NCI-H187 (cell line): ENCODE measurements at regions not wholly inside any gene's neighbourhood (a gene's known extent, or its start where the extent isn't known, plus 50 kb on each side); places are given as distances from the start of the nearest gene placed in this dataset.

ENCODE experiments used
- DNase-seq, 2 experiments: peaks; one replicate each; lab custom pipeline; 2025; lab: John Stamatoyannopoulos, UW

DNA sequence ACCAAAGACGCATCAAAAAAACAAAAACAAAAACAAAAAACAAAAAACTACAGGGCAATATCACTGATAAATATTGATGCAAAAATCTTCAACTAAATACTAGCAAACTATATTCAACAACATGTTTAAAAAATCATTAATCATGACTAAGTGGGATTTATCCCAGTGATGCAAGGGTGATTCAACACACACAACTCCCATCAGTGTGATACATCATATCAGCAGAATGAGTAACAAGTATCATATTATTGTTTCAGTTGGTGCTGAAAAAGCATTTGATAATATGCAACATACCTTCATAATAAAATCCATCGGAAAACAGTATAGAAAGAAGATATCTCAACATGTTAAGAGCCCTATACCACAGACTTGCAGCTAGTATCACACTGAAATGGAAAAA is 953.0 kb downstream of the AMY1C start:
- DNase-seq = no peak

DNA sequence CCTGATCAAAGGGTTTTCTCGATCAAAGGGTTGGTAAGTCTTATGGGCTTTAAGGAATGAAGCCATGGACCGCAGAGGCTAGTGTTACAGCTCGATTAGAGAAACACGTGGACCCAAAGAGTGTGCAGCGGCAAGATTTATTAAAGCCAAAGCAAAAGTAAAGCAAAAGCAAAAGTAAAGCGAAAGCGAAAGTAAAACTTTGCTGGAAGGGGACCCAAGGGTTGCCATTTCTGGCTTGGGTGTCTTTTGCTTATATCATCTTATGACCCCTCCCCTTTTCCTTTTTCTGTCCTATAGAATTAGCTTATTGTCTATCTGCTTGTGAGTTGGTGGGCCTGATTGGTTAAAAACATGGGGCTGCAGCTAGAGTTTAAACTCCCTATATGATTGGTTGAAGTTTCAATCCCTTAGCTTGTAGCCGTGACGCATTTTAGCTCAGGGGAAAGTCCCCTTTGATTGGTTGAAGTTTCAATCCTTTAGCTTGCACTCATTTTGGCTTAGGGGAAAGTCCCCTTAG is 957.0 kb downstream of the AMY1C start:
- peak in 1 of 2 experiments; percentile 5 for DNase-seq

DNA sequence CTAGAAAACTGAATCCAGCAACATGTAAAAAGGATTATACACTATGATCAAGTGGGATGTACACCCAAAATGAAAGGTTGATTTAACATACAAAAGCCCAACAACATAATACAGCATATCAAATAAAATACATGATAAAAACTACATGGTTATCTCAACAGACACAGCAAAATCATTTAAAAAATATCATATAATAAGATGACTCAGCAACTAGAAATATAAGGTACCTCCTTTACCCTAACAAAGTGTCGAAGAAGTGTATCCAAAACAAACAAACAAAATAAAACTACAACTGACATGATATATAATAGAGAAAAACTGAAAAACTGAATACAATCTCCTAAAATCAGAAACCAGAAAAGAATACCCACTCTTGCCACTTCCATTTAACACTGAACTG is 969.1 kb downstream of the AMY1C start:
- no peak for DNase-seq

DNA sequence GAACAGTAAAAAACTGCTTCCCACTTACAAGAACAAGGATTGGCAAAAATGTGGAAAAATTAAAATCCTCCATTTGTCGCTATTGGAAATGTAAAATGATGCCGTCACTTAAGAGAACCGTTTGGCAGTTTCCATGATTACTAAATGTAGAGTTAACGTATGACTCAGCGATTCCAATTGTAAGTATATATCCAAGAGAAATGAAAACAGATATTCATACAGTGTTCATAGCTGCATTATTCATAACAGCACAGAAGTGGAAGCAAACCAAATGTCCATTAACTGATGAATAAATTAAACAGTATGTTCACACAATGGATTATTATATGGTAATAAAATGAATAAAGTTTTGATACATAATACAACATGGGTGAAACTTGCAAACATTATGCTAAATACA is 971.0 kb downstream of the AMY1C start:
- DNase-seq = no peak

DNA sequence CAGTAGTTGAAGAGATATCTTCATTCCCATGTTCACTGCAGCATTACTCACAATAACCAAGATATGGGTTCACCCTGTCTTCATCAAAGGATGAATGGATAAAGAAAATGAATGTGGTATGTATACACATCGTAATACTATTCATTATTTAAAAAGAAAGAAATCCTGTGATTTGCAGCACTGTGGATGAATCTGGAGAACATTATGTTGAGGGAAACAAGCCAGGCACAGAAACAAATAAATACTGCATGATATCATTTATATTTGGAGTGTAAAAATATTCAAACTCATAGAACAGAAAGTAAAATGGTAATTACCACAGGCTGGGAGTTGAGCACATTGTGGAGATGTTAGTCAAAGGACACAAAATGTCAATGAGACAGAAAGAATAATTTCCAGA is 977.2 kb downstream of the AMY1C start:
- DNase-seq = no peak

DNA sequence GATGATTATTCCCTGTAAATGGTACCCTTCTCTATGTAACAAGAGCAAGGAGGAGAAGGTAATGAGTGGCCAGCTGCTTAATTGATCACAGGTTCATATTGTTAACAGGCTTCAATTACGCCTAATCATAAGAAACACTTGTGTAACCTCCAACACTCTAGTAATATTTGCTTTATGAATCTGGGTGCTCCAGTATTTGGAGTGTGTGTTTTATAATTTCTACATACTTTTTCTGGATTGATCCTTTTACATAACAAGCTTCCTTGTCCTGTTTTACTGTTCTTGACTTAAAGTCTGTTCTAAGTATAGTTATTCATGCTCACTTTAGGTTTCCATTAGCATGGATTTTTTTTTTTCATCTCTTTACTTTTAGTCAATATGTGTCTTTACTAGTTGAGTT is 984.2 kb downstream of the AMY1C start:
- DNase-seq = no peak

DNA sequence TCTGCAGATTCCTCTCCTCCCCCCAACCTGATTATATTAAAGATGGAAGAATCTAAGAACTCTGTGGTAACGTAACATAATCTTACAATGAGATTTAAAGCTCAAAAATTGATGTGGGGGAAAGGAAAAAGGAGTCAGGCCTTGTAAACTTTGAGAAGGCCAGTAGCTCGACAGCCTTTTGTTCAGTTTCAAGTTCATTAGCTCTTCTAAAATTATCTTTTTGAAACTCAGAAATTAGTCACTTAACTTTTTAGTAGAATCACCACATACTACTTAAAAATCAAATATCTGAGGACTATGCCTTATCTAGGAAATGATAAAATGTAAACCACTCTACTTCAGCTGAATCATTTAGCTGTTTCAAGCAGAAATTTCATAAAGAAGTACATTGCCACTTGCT is 996.2 kb downstream of the AMY1C start:
- DNase-seq = no peak

DNA sequence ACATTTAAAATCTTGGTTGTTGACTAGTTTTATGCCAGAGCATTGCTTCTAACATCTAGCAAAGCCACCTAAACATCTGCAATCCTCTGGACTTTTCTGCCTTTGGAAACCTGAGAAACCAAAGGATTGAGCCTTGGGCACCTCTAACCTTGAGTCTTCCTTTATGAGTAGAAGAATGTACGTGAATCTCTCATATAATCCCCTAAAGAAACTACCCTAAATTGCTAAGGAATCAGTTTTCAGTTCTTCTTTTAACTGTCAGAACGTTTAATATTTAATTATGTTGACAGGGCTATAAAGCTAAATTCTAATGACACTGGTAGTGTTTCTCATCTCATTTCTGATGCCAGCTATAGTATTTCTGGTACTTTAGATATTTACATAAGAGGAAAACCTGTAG is 997.3 kb downstream of the AMY1C start:
- DNase-seq = no peak

DNA sequence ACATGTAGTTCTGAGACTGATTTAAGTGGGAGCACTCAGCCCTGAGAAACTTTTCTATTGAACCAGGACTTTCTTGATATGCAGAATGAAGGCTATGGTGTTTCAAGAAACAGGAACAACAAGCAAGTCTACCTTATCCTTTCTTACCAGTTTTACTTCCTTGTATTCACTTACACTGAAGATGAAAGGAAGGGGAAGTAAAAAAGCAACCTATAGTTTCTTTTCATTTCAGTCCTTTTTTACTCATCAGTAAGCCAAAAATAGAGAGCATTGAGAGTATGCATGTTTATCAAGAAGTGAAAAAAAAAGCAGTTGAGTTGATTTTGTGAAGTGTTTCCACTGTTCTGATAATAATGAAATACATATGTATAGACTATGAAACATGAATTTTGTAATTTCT is 1010.3 kb downstream of the AMY1C start:
- no peak for DNase-seq

DNA sequence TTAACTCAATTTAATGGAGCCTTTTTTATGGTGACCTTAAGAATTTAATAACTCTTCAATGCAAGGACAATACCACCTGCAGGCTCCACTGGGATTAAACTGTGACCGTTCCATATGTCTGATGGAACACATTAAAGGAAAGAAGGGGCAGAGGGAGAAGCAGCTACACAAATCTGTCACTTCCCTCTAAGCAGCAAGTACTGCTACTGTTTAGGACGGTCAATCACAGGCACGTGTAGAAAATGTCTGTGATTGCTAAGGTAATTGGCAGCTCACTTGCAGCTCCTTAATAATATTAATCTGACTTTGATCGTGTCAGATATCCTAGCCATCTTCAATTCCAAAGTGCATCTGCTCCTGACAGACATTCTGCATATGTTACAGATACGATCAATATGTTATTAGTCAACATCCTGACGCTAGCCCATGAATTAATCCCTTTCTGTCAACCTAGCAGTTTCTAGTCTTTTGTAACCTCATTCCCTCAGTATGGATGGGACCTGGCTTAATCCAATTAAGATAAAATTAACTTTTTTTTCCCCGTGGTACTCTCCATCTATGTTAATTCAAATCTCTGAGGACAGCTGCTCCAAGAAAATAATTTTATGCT is 1012.4 kb downstream of the AMY1C start:
- no peak for DNase-seq

DNA sequence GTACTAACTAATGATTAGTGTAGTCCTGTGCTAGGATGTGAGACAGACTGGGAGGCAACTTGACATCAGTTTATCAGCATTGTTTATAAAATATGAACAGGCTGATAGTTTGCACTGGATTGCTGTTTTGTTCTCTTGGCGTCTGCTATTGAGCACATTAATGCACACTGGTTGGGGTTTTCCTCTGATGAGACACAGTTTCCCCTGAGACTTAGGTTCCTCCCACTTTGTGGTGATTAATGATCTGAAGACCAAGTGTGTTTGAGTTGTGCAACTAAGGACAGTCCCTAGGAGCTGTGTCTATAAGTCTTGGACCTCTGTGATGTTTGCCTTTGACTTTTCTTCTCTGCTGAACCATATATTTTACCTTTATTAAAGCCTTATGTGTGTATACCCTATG is 1015.4 kb downstream of the AMY1C start:
- DNase-seq = no peak

DNA sequence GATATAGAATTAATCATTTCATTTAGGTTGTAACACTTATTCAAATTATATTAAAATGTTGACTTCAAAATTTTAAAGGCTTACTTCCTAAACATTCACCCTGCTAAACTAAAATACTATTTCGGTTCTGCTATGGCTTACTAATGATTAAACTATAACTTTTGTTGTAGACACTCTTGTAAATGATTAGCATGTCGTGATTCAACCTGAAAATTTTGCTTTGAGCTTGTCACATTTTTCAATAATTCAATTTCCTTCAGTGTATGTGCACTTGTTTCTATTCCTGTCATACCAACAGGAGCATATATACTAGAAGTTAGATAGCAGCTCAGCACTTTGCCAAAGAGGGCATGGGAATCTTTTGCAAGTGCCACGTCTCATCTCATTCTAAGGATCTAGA is 1018.8 kb downstream of the AMY1C start:
- DNase-seq = no peak

DNA sequence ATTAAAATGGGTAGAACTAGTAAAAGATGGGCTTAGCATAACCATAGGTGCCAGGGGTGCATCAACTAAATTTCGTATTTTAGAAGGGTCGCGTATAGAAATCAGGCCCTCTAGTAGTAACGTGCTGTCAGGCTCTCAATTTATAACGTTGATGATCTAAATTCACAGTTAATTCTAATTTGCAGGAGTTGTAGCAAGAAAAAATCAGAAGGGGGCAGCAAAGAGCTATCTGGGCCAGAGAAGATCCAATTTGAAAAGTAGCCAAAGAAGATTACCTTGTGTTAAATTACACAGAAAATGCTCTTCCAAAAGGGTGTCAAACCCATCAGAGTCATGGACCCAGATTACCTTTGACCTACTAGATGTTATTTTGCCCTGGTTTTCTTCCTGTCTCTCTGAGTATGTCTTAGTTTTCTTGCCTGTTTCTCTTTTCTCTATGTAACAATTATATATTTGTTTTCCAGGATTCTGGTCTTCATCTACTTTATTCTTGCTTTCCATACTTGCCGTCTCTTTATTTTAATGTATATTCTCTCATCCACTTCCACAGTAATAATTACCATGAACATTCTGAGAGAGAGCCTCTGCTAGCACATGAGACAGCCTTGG is 1030.9 kb downstream of the AMY1C start:
- DNase-seq = no peak

DNA sequence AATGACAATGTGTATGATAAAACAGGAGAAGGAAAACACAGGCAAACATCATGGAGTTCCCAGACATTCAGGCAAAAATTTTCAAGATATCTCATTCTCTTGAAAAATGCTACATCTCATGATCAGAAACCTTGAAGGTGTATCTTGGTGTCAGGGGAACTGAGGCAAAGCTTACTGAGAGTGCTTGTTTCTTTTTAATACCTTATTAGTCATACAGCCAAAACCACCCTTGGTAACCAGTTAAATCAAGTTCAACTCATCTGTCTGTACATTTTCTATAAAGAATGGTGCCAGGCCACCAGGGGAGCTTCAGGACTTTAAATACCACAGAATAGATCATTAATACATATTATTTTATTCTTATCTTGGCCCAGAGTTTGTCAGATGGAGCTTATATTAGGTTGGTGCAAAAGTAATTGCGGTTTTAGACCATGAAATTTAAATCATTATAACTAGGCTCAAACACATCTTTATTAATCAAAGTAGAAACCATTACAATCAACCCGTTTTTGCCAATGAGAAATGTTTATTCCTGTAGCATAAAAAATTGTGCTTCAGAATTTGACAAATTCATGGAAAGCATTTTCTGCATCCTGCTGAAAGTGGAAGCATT is 1036.0 kb downstream of the AMY1C start:
- no peak for DNase-seq

DNA sequence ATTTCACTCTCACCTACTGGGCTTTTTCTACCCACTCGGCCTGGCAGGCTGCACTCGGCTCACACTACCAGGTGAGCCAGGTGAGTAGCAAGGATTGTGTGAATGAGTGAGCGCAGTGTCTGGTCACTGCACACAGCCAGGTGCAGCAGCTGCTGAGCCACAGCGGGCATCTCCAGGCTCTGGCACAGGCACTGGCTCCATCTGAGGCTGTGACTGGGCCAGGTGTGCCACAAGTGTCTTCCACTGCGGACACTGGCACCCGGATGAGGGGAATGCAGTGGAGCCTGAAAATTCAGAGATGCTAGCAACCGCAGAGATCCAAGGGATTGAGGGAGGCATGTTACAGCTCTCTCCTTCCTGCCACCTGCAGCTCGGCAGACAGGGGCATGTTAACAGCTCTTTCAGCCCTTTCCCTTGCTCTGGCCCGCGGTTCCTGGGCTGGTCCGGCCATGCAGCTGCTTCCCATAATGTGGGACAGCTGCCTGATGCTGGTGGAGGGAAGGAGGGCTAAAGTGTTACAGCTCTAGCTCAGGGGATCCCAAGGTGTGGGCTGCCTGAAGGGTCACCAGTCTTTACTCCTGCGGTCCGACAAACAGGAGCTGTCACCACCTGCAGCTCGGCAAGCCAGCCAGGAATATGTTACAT is 1038.3 kb downstream of the AMY1C start:
- DNase-seq = no peak

DNA sequence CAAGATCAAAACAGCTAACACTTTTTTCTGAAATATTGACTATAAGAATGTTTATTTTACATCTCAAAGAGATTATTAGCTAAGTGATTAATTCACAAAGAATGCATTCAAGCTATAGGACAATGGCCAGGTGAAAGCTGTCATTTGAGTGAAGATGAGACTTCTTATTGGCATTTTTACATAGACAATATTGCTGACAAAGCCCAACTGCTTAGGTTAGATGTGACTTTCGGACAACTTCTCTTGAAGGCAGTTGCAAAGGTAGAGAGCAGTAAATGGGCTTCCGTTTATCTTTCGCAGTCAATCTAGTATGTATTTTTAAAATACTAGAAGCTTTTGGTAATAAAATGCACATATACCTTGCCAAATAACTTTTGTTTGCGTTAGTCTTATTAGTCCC is 1041.3 kb downstream of the AMY1C start:
- no peak for DNase-seq

DNA sequence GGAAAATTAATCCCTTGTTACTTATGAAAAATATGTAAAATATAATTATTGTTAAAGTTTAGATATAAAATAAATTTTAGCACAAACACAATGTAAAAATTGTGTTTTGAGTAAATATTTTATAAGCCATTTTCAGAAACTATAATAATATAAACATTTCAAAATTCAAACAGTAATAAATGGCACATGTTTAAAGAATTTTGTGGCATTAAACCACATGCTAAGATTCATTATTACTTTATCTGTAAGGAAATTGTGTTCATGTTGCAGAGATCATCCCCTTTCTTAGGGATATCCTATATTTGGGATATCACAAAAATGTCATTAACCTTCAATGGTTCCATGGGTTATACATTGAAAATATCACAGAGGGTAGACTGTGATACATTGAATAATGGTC is 1044.3 kb downstream of the AMY1C start:
- no peak for DNase-seq

DNA sequence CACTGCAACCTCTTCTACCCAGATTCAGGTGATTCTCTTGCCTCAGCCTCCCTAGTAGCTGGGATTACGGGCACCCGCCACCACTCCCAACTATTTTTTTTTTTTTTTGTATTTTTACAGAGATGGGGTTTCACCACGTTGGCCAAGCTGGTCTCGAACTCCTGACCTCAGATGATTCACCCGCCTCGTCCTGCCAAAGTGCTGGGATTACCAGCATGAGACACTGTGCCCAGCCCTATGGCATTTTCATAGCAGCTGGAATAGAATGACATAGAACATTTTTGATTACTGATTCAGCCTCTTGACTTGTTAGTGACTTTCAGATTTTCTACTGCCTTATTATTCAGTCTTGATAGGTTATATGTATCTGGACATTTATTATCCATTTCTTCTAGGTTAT is 1046.2 kb downstream of the AMY1C start:
- no peak for DNase-seq

DNA sequence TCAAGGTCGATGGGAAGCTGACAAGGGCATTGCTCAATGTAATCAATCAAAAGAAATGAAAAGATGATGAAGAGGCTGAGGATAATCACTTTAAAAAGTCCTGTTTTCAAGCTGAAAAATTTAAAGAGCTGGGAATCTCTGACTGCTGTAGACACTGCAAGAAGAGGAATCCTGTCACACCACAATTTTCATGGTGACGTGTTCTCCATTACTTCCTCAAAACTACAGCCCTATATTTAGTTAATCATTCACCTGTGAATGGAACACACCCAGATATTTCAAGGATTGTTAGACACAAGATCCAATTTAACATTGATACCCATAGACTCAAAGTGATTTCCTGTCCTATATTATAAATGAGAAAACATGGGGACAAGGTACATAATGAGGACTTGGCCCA is 1048.3 kb downstream of the AMY1C start:
- DNase-seq = no peak

DNA sequence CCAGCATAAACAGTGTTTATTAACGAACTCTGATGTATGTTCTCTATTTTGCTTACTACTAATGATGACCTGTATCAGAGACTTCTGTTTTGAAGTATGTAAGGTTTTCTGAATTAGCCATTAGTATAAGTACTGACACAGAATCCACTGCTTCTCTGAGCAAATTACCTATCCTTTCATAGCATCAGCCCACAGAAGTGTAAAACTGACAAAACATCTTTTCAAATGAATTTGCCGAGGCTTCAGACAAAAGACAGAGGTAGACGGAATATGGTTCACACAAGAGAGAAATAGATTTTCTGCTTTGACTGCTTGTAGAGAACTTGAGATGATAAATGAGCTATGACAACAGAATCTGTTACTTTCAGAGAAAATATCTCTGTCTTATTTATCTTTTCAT is 1051.6 kb downstream of the AMY1C start:
- DNase-seq = no peak

DNA sequence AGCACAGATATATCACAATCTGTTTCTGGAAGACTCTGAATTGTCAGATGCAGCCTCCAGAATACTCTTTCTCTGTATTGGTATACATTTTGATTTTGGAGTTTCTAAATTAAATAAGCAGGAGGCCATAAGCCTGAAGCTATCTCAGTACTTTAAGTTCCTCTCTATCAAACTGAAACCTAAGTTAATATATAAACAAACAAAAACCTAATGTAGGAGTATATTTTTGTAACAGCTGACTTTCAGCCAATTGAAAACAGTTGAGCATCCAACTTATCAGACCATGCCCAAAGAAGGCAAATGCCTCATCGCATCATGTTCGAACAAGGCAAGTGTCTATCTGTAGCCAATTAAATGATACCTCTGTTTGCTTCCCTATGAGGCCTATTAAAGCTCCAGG is 1054.4 kb downstream of the AMY1C start:
- DNase-seq = no peak

DNA sequence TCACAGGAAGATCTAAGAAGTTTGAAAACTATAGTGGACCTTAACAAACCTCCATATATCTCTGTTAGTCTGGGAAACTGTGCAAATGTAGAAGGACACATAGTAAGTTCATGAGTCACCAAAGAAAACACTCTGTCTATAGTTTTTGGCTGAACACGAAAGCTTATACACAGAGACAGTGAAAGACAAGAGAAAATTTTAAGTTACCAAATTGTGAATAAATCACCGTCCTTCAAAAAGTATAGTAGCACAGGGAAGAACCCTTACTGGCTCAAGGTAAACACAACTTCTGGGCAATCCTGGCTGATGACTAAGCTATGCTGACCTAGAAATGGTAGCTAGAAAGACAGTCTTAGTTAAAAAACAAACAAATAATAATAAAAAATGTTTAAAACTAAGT is 1057.9 kb downstream of the AMY1C start:
- DNase-seq = no peak

DNA sequence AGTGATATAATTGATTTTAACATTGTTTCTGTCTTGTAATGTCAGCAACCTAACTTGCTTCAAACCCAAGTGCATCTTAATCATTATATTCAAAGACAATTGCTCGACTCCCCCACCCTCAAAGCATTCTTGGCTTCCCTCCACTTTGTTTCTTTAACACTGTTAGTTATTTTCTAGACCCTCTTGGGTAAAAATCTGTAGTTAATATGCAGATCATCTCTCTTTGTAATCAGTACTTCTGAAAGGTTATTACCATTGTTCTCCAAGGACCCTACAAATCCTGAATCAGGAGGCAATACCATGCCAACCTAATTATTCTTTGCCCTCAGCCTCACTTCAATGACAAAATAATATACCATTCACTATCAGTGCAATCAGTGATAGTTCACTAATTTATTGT is 1075.7 kb downstream of the AMY1C start:
- DNase-seq = no peak
